Breast epithelium (tissue), 4 donors: ENCODE measurements at regions not wholly inside any gene's neighbourhood (a gene's known extent, or its start where the extent isn't known, plus 50 kb on each side); places are given as distances from the start of the nearest gene placed in this dataset.

Source experiments
- DNase-seq, 2 donors: peaks; one replicate each; pipeline ENCODE4 v3.0.0-alpha.2; 2019; ENCODE audit warnings: low spot score in 2 of 2
- H3K27ac ChIP-seq, 2 donors: fragments of 200-600 bp; sonication (generic) in 1 of 2; one replicate each; pipeline ENCODE4 v1.5.1; 2016 to 2019; ENCODE audit warnings: mild to moderate bottlenecking in 1 of 2
- H3K27me3 ChIP-seq, 2 donors: fragments of 200-600 bp; sonication (generic) in 1 of 2; one replicate each; pipeline versions ENCODE4 v1.5.1 to v1.6.0; 2017 to 2019; ENCODE audit warnings: control low read depth in 1 of 2, mild to moderate bottlenecking in 1 of 2
- H3K36me3 ChIP-seq: fragments of 200-600 bp; one replicate; pipeline ENCODE4 v1.5.1; 2019
- H3K4me1 ChIP-seq, 2 donors: fragments of 200-600 bp; sonication (generic); one replicate each; pipeline ENCODE4 v1.5.1; 2016 to 2019; ENCODE audit warnings: control low read depth in 1 of 2
- H3K4me3 ChIP-seq, 3 donors: fragments of 200-600 bp; sonication (generic); 1 replicate in 2 of 3; 2 replicates in 1 of 3; pipeline ENCODE4 v1.5.1; 2016 to 2019; ENCODE audit warnings: mild to moderate bottlenecking in 3 of 3, moderate library complexity in 2 of 3
- H3K9me3 ChIP-seq, 2 donors: fragments of 200-600 bp; sonication (generic) in 1 of 2; one replicate each; pipeline ENCODE4 v1.5.1; 2016 to 2019; ENCODE audit warnings: control low read depth in 1 of 2
- POLR2A ChIP-seq: fragments of 450-650 bp; IDR thresholded peaks from one replicate; pipeline ENCODE4 v1.6.1; 2016; ENCODE audit warnings: antibody characterized with exemption, mild to moderate bottlenecking, moderate library complexity
- POLR2AphosphoS5 ChIP-seq, 3 donors: sonication (generic); formaldehyde crosslinking; IDR thresholded peaks; one replicate each; pipeline ENCODE4 v1.6.1; 2017; ENCODE audit warnings: antibody characterized with exemption in 3 of 3
- intact Hi-C: fragments of 100-400 bp; cut with DNase I; formaldehyde crosslinking; loops from one replicate; pipeline ENCODE4 v1.15.1; 2023; ENCODE audit warnings: low total_unique reads
- TF ChIP-seq, protein P1 (sequence below), 3 donors: fragments of 450-650 bp; IDR thresholded peaks; one replicate each; pipeline ENCODE4 v1.5.1; 2016 to 2017; ENCODE audit warnings: antibody characterized with exemption in 3 of 3, mild to moderate bottlenecking in 3 of 3, moderate library complexity in 3 of 3

DNA sequence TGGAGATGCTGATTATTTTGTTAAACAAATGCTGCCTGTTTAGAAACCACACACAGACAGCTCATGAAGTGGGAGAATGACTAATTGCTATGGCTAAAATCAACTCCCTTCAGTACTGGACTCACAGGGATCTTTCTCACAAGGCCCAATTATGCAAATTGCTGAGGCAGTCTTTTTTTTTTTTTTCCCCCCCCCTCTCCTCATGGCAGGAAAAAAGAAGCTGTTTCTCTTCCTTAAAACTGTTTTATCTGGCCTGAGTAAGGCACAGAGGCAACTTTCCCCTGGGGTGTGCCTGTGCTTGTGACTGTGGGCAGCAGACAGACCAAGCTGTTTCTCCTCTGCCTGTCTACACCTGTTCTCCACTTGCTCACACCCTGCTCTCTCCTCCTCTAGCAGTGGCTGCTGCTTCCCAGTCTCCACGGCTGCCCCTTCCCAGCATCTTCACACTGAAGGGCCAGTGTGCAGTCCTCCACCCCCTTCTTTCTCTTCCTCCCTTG, 65.4 kb upstream of the STEAP1B start:
- no peak overlapping the region for H3K4me3 ChIP-seq
- DNase-seq, result no peak
- peaks cover 0 to 7% of the 10 kb centered on the region in 2 donors for H3K4me1 ChIP-seq
- TF ChIP-seq, protein P1, sequence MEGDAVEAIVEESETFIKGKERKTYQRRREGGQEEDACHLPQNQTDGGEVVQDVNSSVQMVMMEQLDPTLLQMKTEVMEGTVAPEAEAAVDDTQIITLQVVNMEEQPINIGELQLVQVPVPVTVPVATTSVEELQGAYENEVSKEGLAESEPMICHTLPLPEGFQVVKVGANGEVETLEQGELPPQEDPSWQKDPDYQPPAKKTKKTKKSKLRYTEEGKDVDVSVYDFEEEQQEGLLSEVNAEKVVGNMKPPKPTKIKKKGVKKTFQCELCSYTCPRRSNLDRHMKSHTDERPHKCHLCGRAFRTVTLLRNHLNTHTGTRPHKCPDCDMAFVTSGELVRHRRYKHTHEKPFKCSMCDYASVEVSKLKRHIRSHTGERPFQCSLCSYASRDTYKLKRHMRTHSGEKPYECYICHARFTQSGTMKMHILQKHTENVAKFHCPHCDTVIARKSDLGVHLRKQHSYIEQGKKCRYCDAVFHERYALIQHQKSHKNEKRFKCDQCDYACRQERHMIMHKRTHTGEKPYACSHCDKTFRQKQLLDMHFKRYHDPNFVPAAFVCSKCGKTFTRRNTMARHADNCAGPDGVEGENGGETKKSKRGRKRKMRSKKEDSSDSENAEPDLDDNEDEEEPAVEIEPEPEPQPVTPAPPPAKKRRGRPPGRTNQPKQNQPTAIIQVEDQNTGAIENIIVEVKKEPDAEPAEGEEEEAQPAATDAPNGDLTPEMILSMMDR (IDR thresholded peaks at IDR 0.05), result no peak
- TF ChIP-seq POLR2A, result no peak
- TF ChIP-seq POLR2AphosphoS5 (IDR thresholded peaks at IDR 0.05), result no peak
- H3K36me3 ChIP-seq, result no peaks in the 10 kb centered on the region
- intact Hi-C loops, result no loop called here
- no peaks in the 10 kb centered on the region for H3K9me3 ChIP-seq
- H3K27ac ChIP-seq, result peak overlapping the region in 1 of 2 donors; percentile 67
- no peaks in the 10 kb centered on the region for H3K27me3 ChIP-seq

GRCh38 chr7:22564511-22565045, 64.6 kb upstream of the STEAP1B start:
- no peaks in the 10 kb centered on the region for H3K27me3 ChIP-seq
- no peak for TF ChIP-seq POLR2AphosphoS5 (IDR thresholded peaks at IDR 0.05)
- no peaks in the 10 kb centered on the region for H3K36me3 ChIP-seq
- intact Hi-C loops, result loop anchor here (5.0 kb wide), 2 partner anchors 158 to 208 kb away; no protein-coding TSS in a partner anchor
- H3K27ac ChIP-seq, result peak overlapping the region in 1 of 2 donors; percentile 67
- H3K4me3 ChIP-seq, result no peak overlapping the region
- no peaks in the 10 kb centered on the region for H3K9me3 ChIP-seq
- peaks cover 0 to 7% of the 10 kb centered on the region in 2 donors for H3K4me1 ChIP-seq
- no peak for DNase-seq

GRCh38 chr7:22563621-22564241, 63.7 kb upstream of the STEAP1B start:
- no peaks in the 10 kb centered on the region for H3K9me3 ChIP-seq
- no peak for DNase-seq
- peak overlapping the region in 1 of 3 donors; percentile 49 for H3K4me3 ChIP-seq
- TF ChIP-seq POLR2AphosphoS5 (IDR thresholded peaks at IDR 0.05), result no peak
- no peak for TF ChIP-seq POLR2A
- TF ChIP-seq, protein P1 (IDR thresholded peaks at IDR 0.05), result no peak
- intact Hi-C loops, result loop anchor here (5.0 kb wide), 2 partner anchors 159 to 209 kb away; no protein-coding TSS in a partner anchor
- peaks cover 0 to 7% of the 10 kb centered on the region in 2 donors for H3K4me1 ChIP-seq
- H3K27ac ChIP-seq, result peak overlapping the region; percentile 15 to 67
- H3K27me3 ChIP-seq, result no peaks in the 10 kb centered on the region
- H3K36me3 ChIP-seq, result no peaks in the 10 kb centered on the region

- no peak for DNase-seq
- Histone ChIP-seq H3K4me1 (peaks cover 0 to 7% of the 10 kb centered on the region in 2 donors), H3K36me3 (no peaks in the 10 kb centered on the region), H3K9me3 (no peaks in the 10 kb centered on the region), H3K27me3 (no peaks in the 10 kb centered on the region), H3K27ac (peak overlapping the region in 1 of 2 donors; percentile 67), H3K4me3 (peak overlapping the region in 1 of 3 donors; percentile 49)
- intact Hi-C loops, result loop anchor here (5.0 kb wide), 2 partner anchors 159 to 209 kb away; no protein-coding TSS in a partner anchor
- TF ChIP-seq, protein P1 (IDR thresholded peaks at IDR 0.05), result no peak
- no peak for TF ChIP-seq POLR2A
Measured at GRCh38 chr7:22563032-22563501, 63.1 kb upstream of the STEAP1B start.

- no peak overlapping the region for H3K4me3 ChIP-seq
- peak overlapping the region; percentile 34 to 76 for H3K27ac ChIP-seq
- H3K9me3 ChIP-seq, result no peaks in the 10 kb centered on the region
- TF ChIP-seq POLR2AphosphoS5 (IDR thresholded peaks at IDR 0.05) (no peak), POLR2A (no peak)
- TF ChIP-seq, protein P1 (IDR thresholded peaks at IDR 0.05), result no peak
- H3K36me3 ChIP-seq, result no peaks in the 10 kb centered on the region
- intact Hi-C loops, result loop anchor here (5.0 kb wide), 2 partner anchors 160 to 210 kb away; no protein-coding TSS in a partner anchor
- no peak for DNase-seq
- H3K4me1 ChIP-seq, result peaks cover 0 to 7% of the 10 kb centered on the region in 2 donors
- no peaks in the 10 kb centered on the region for H3K27me3 ChIP-seq
Measured at GRCh38 chr7:22561895-22562593, 62.1 kb upstream of the STEAP1B start.
